PC-9 (cell line): ENCODE measurements at regions not wholly inside any gene's neighbourhood (a gene's known extent, or its start where the extent isn't known, plus 50 kb on each side); places are given as distances from the start of the nearest gene placed in this dataset.

Experiments used
- BruUV-seq: library from RNA; stranded (reverse); fragments of 400-500 nt; replicated peaks from 2 replicates; lab custom pipeline; 2021; lab: Mats Ljungman, UMichigan
- CTCF ChIA-PET: fragments of 300-600 bp; sonication (Branson Sonifier 250); formaldehyde crosslinking; loops from one replicate; lab custom pipeline; 2022; ENCODE audit warnings: antibody characterized with exemption; lab: Charles Lee
- POLR2A ChIA-PET: fragments of 300-600 bp; sonication (Branson Sonifier 250); formaldehyde crosslinking; loops from one replicate; lab custom pipeline; 2022; ENCODE audit warnings: antibody characterized with exemption; ENCODE audit not compliant: unreplicated experiment; lab: Charles Lee
- DNase-seq, 2 experiments: peaks; one replicate each; pipeline versions ENCODE4 v3.0.0 to v3.0.0-alpha.2; 2015 to 2022; ENCODE audit warnings: mixed read lengths in 1 of 2
- H2AFZ ChIP-seq: fragments of 200-600 bp; sonication (generic); 2 replicates; pipeline ENCODE4 v1.8.1; 2017; ENCODE audit warnings: antibody characterized with exemption
- H3F3A ChIP-seq: fragments of 200-600 bp; sonication (generic); 2 replicates; pipeline ENCODE4 v1.8.1; 2017; ENCODE audit warnings: antibody characterized with exemption, mild to moderate bottlenecking, low read depth; ENCODE audit not compliant: insufficient read depth
- H3K27ac ChIP-seq: fragments of 200-600 bp; sonication (generic); 2 replicates; pipeline ENCODE4 v1.6.1; 2016; ENCODE audit warnings: mixed run types
- H3K27me3 ChIP-seq: fragments of 200-600 bp; sonication (generic); 2 replicates; pipeline ENCODE4 v1.6.1; 2016; ENCODE audit warnings: low read depth, mixed run types; ENCODE audit not compliant: insufficient read depth
- H3K36me3 ChIP-seq: fragments of 200-600 bp; sonication (generic); 2 replicates; pipeline ENCODE4 v1.6.1; 2016; ENCODE audit warnings: low read depth, mixed run types
- H3K4me1 ChIP-seq: fragments of 200-600 bp; sonication (generic); replicated peaks from 2 replicates; pipeline ENCODE4 v1.6.1; 2016; ENCODE audit warnings: mixed run types; ENCODE audit not compliant: insufficient read depth
- H3K4me2 ChIP-seq: fragments of 200-600 bp; sonication (generic); 2 replicates; pipeline ENCODE4 v1.6.1; 2017; ENCODE audit warnings: mixed run types
- H3K4me3 ChIP-seq: fragments of 200-600 bp; sonication (generic); 2 replicates; pipeline ENCODE4 v1.6.1; 2016; ENCODE audit warnings: mixed run types
- H3K79me2 ChIP-seq: fragments of 200-600 bp; sonication (generic); 2 replicates; pipeline ENCODE4 v1.6.1; 2017; ENCODE audit warnings: low read depth, mixed run types
- H3K9me2 ChIP-seq: fragments of 200-600 bp; sonication (generic); 2 replicates; pipeline ENCODE4 v1.8.1; 2017; ENCODE audit warnings: mild to moderate bottlenecking; ENCODE audit not compliant: insufficient read depth
- H3K9me3 ChIP-seq: fragments of 200-600 bp; sonication (generic); 2 replicates; pipeline ENCODE4 v1.8.1; 2016; ENCODE audit warnings: low read depth; ENCODE audit not compliant: insufficient read depth
- H4K20me1 ChIP-seq: fragments of 200-600 bp; sonication (generic); 2 replicates; pipeline ENCODE4 v1.8.1; 2017; ENCODE audit not compliant: insufficient read depth
- EZH2 ChIP-seq: fragments of 200-600 bp; sonication (generic); IDR thresholded peaks from 2 replicates; pipeline ENCODE4 v1.8.0; 2017; ENCODE audit warnings: antibody characterized with exemption, low read depth
- intact Hi-C: fragments of 100-400 bp; cut with micrococcal nuclease; formaldehyde crosslinking; loops from one replicate; pipeline ENCODE4 v1.10.0; 2022; ENCODE audit not compliant: unreplicated experiment
- TF ChIP-seq, protein P1 (sequence below): fragments of 200-600 bp; sonication (generic); conservative IDR thresholded peaks from 2 replicates; pipeline ENCODE4 v1.6.1; 2017; ENCODE audit warnings: mixed run types, antibody characterized with exemption, mild to moderate bottlenecking, moderate library complexity

DNA sequence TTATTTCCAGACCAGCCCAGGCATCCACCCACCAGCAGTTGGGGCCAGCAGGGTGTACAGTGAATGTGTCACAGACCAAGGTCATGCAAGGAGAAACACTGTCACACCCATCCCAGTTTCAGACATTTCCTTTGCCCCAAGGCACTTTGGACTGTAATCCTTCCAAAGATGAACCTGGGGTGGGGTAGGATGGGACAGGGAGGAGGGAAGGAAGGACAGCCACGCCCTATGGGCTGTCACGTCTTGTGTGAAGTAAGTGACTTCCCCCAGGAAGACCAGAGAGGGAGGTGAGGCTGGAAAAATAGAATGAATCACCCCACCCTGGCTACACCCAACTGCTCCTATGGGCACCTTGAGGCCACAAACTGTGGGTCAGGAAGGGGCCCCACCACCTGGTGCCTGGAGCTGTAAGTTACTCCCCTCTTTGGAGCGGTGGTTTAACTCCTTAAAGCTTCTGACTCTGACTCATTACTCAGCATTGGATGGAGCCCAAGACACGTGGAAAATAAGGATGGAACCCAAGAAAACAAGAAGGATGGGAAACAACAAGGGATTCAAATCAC, 349.9 kb upstream of the KLF3 start:
- peaks cover 48% of the 10 kb centered on the region for H3K4me1 ChIP-seq
- no peaks in the 10 kb centered on the region for H3K9me2 ChIP-seq
- no peaks in the 10 kb centered on the region for H3K79me2 ChIP-seq
- DNase-seq: no peak
- H3K4me3 ChIP-seq: no peak overlapping the region
- CTCF ChIA-PET: no interaction called here
- no peaks in the 10 kb centered on the region for H4K20me1 ChIP-seq
- no peak overlapping the region for H2AFZ ChIP-seq
- H3K9me3 ChIP-seq: no peaks in the 10 kb centered on the region; the same call in none of the 2 replicates
- peak overlapping the region; percentile 79 for H3K27ac ChIP-seq
- H3F3A ChIP-seq: peaks cover 33% of the 10 kb centered on the region
- no peak for TF ChIP-seq EZH2
- TF ChIP-seq, protein P1, sequence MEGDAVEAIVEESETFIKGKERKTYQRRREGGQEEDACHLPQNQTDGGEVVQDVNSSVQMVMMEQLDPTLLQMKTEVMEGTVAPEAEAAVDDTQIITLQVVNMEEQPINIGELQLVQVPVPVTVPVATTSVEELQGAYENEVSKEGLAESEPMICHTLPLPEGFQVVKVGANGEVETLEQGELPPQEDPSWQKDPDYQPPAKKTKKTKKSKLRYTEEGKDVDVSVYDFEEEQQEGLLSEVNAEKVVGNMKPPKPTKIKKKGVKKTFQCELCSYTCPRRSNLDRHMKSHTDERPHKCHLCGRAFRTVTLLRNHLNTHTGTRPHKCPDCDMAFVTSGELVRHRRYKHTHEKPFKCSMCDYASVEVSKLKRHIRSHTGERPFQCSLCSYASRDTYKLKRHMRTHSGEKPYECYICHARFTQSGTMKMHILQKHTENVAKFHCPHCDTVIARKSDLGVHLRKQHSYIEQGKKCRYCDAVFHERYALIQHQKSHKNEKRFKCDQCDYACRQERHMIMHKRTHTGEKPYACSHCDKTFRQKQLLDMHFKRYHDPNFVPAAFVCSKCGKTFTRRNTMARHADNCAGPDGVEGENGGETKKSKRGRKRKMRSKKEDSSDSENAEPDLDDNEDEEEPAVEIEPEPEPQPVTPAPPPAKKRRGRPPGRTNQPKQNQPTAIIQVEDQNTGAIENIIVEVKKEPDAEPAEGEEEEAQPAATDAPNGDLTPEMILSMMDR: no peak
- intact Hi-C loops: no loop called here
- H3K36me3 ChIP-seq: no peaks in the 10 kb centered on the region
- no TSS peak for BruUV-seq
- H3K27me3 ChIP-seq: no peaks in the 10 kb centered on the region
- no peak overlapping the region for H3K4me2 ChIP-seq
- POLR2A ChIA-PET: no interaction called here

DNA sequence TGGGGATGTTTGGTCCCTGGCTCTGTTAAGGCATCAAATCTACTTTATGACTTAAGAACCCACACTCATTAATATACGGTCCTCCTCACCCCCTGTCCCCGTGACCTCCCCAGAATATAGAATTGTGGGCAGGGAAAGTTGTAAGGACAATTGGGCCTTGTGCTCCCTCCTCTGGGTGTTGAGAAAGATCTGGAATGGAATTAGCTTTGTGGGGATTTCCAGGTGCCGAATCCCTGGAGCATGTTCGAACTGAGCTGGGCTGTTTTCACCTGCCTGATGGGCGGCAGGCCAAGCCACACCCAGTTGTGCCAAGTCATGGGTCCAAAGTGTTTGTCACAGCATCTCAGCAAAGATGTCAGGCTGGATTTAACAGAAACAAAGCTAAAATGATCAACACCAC, 349.3 kb upstream of the KLF3 start:
- intact Hi-C loops: loop anchor here (5.0 kb wide), 1 partner anchor 237 kb away; no protein-coding TSS in a partner anchor
- no peaks in the 10 kb centered on the region; the same call in none of the 2 replicates for H3K9me3 ChIP-seq
- TF ChIP-seq, protein P1: no peak
- no peak for TF ChIP-seq EZH2
- H4K20me1 ChIP-seq: no peaks in the 10 kb centered on the region
- peaks cover 48% of the 10 kb centered on the region for H3K4me1 ChIP-seq
- H3F3A ChIP-seq: peaks cover 39% of the 10 kb centered on the region
- H3K36me3 ChIP-seq: no peaks in the 10 kb centered on the region
- H3K79me2 ChIP-seq: no peaks in the 10 kb centered on the region
- H3K9me2 ChIP-seq: no peaks in the 10 kb centered on the region
- peak overlapping the region; percentile 79 for H3K27ac ChIP-seq
- ChIA-PET CTCF (no interaction called here), POLR2A (no interaction called here)
- DNase-seq: no peak
- H3K4me2 ChIP-seq: no peak overlapping the region
- H3K27me3 ChIP-seq: no peaks in the 10 kb centered on the region
- H3K4me3 ChIP-seq: no peak overlapping the region
- no TSS peak for BruUV-seq
- H2AFZ ChIP-seq: no peak overlapping the region

DNA sequence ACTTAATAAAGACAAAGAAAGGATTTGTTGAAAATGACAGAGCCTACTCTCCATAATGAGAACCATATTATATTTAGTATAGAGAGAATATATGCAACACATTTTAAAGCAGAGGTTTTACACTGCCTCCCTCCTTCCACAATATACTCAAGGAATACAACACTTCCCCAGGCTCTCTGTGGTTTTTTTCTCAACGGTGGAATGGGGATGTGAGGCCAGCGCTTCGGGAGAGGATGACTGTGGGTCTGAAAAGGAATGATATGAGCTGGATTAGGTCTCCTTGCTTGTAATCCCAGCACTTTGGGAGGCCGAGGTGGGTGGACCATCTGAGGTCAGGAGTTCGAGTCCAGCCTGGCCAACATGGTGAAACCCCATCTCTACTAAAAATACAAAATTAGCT, 348.7 kb upstream of the KLF3 start:
- Histone ChIP-seq H3K4me2 (no peak overlapping the region), H3K4me1 (peaks cover 52% of the 10 kb centered on the region), H2AFZ (no peak overlapping the region), H4K20me1 (no peaks in the 10 kb centered on the region), H3K27me3 (no peaks in the 10 kb centered on the region), H3K9me3 (no peaks in the 10 kb centered on the region; the same call in none of the 2 replicates), H3F3A (peaks cover 40% of the 10 kb centered on the region), H3K27ac (no peak overlapping the region), H3K79me2 (no peaks in the 10 kb centered on the region), H3K36me3 (no peaks in the 10 kb centered on the region), H3K9me2 (no peaks in the 10 kb centered on the region), H3K4me3 (no peak overlapping the region)
- intact Hi-C loops: loop anchor here (5.0 kb wide), 1 partner anchor 238 kb away; no protein-coding TSS in a partner anchor
- CTCF ChIA-PET: no interaction called here
- DNase-seq: no peak
- TF ChIP-seq, protein P1: no peak
- TF ChIP-seq EZH2: no peak
- BruUV-seq: no TSS peak
- POLR2A ChIA-PET: no interaction called here
